ENCODE measurements at regions not wholly inside any gene's neighbourhood (a gene's known extent, or its start where the extent isn't known, plus 50 kb on each side); places are given as distances from the start of the nearest gene placed in this dataset.

DNA sequence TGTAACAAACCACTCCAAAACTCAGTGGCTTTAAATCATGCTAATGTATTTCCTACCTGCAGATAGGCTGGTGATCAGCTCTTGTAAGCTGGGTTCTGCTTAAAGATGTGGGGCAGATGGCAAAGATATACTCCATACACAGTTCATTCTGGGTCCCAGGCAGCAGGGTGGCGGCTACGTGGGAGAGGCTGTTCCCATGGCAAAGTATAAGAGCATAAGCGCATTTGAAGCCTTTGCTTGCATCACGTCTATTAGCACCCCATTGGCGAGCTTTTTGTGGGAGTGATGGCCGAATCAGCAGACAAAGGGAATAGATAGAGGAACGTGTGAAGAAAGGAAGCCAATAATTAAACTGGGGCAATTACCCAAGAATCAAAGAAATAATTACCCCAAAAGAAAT lies 523.1 kb downstream of the SPATA31D1 start:
- Mint-ChIP-seq H3K36me3 (ENCODE audit: low read depth) (peaks cover 9% of the 10 kb centered on the region), H3K9me3 (peaks cover 23% of the 10 kb centered on the region), H3K27me3 (ENCODE audit: low read depth) (no peaks in the 10 kb centered on the region), H3K4me1 (peaks cover 18% of the 10 kb centered on the region), H3K27ac (no peak overlapping the region), H3K4me3 (no peak overlapping the region)
- TF ChIP-seq, protein P1, sequence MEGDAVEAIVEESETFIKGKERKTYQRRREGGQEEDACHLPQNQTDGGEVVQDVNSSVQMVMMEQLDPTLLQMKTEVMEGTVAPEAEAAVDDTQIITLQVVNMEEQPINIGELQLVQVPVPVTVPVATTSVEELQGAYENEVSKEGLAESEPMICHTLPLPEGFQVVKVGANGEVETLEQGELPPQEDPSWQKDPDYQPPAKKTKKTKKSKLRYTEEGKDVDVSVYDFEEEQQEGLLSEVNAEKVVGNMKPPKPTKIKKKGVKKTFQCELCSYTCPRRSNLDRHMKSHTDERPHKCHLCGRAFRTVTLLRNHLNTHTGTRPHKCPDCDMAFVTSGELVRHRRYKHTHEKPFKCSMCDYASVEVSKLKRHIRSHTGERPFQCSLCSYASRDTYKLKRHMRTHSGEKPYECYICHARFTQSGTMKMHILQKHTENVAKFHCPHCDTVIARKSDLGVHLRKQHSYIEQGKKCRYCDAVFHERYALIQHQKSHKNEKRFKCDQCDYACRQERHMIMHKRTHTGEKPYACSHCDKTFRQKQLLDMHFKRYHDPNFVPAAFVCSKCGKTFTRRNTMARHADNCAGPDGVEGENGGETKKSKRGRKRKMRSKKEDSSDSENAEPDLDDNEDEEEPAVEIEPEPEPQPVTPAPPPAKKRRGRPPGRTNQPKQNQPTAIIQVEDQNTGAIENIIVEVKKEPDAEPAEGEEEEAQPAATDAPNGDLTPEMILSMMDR (IDR thresholded peaks at IDR 0.05; ENCODE audit: unreplicated experiment in 3 of 3), result no peak

DNA sequence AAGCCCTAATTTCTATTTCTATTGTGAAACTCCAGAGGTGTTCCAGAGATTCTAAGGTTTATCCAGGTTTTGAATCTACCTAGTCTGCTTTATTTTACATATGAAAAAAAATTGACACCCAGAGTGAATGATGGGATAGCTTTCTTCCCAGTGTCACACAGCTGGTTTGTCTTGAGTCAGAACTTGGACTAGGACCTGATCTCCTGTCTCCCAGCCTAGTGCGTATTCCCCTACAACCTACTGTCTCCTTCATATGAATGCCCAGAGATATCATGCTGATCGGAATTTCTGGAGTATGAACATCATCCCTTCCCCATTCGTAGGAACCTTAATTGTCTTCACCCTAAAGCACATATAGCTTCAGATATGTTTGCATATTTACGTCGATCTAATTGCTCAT lies 524.2 kb downstream of the SPATA31D1 start:
- Mint-ChIP-seq H3K36me3 (ENCODE audit: low read depth) (no peaks in the 10 kb centered on the region), H3K27me3 (ENCODE audit: low read depth) (no peaks in the 10 kb centered on the region), H3K4me1 (peaks cover 22% of the 10 kb centered on the region), H3K27ac (peak overlapping the region; percentile 58 to 78 (median 76)), H3K9me3 (peaks cover 13% of the 10 kb centered on the region), H3K4me3 (no peak overlapping the region)
- TF ChIP-seq, protein P1 (IDR thresholded peaks at IDR 0.05; ENCODE audit: unreplicated experiment in 3 of 3), result no peak

DNA sequence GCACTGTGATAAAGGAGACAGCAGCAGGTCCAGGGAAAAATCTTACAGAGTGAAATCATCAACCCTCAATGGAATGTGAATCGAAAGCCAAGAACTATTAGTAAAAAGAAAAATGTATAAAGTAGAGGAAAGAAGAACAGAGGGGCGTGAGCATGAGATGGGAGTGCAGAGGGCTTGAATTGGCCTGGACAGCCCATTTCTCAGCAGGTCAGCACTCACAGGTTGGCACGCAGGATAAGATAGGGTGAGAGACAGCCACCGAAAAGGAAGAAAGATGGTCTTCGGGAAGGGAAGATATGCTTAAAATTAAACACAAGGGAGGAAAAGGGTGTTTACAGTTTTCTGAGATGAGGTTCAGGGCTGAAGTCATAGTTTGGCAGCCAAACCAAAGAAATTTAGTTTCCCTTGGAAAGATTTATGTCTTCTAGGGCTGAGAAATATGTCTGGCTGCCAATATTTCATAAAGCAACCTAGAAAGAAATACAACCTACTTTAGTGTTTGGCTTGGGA lies 524.7 kb downstream of the SPATA31D1 start:
- Mint-ChIP-seq H3K27ac (peak overlapping the region; percentile 58 to 78 (median 76)), H3K36me3 (ENCODE audit: low read depth) (no peaks in the 10 kb centered on the region), H3K4me3 (peak overlapping the region in 2 of 3 experiments; percentile 15 to 40), H3K4me1 (peaks cover 27% of the 10 kb centered on the region), H3K9me3 (peaks cover 10% of the 10 kb centered on the region), H3K27me3 (ENCODE audit: low read depth) (no peaks in the 10 kb centered on the region)
- TF ChIP-seq, protein P1 (IDR thresholded peaks at IDR 0.05; ENCODE audit: unreplicated experiment in 3 of 3), result no peak

DNA sequence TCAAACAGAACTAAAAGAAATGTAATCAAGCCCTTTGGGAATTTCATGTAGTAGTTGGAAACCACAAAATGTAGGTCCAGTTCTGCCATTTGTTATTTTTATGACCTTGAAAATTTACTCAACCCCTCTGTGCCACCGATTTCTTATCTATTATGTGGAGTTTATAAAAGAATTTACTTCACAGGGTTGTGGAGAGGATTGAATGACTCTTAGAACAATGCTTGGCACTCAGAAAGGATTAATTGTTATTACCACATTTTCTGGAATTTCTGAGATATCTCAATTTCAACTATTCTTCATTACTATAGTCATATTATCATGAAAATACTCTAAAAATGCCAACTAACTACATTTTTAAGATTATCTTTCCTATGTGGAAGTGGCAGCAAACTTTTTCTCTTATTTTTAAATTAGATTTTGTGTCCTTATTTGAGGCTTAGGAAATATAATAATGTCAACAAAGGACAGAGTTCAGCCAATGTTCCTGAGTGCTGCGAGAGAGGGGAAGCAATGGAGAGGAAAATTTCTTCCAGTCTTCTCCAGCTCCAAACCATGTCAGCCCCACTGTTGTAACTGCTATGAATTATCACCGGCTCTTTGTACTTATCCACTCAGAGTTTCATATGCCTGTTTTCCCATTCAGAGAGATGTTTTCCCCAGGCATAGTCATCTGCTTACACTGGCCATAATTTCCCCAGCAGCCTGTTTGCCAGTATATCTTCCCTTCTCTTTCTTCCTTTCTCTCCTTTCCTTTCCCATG lies 525.6 kb downstream of the SPATA31D1 start:
- H3K36me3 Mint-ChIP-seq (ENCODE audit: low read depth), result no peaks in the 10 kb centered on the region
- no peaks in the 10 kb centered on the region for H3K27me3 Mint-ChIP-seq (ENCODE audit: low read depth)
- H3K4me1 Mint-ChIP-seq, result peaks cover 31% of the 10 kb centered on the region

DNA sequence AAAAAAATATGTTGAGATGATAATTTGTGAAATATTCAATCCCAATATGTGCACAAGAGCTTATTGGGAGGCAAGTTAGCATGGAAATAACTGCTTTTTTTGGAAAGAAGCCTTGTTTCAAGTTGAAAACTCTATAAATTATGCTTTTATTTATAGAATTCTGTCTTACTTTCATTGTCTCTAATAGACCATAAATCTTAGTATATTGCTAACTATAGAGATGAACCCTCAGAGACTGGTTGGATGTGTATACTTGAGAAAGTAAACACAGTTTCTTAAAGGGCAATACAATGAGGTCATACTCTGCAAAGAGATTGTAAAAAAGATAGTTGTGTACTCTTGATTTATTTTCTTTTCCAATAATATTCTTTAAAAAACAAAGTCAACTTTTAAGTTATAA lies 530.3 kb downstream of the SPATA31D1 start:
- Mint-ChIP-seq H3K36me3 (ENCODE audit: low read depth) (no peaks in the 10 kb centered on the region), H3K4me1 (peaks cover 36% of the 10 kb centered on the region), H3K27ac (peak overlapping the region in 2 of 3 experiments; percentile 43 to 93), H3K9me3 (no peaks in the 10 kb centered on the region), H3K4me3 (no peak overlapping the region), H3K27me3 (ENCODE audit: low read depth) (no peaks in the 10 kb centered on the region)
- TF ChIP-seq, protein P1 (IDR thresholded peaks at IDR 0.05; ENCODE audit: unreplicated experiment in 3 of 3), result no peak

More for the DNA sequence above, 525.6 kb downstream of the SPATA31D1 start:
- Mint-ChIP-seq H3K27ac (no peak overlapping the region), H3K9me3 (peaks cover 1% of the 10 kb centered on the region), H3K4me3 (no peak overlapping the region)
- TF ChIP-seq, protein P1 (IDR thresholded peaks at IDR 0.05; ENCODE audit: unreplicated experiment in 3 of 3), result no peak

DNA sequence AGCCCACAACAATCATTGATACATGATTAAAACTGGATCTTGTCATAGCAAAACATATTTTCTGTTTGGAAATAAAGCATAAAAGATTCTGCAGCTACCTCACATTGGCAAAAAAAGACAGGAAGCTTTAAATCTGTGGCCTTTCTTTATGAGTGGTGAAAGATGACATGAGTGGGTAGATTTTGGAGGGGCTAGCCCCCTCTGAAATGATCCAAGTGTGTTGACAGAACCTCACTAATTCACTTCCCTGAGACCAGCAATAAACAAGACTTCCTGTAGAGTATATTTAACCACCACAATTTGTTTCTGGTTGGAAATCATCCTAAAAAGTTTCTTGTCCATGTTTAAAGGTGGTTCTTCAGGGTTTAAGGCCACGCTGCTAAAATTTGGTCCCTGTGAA lies 530.8 kb downstream of the SPATA31D1 start:
- H3K9me3 Mint-ChIP-seq, result peaks cover 2% of the 10 kb centered on the region
- H3K36me3 Mint-ChIP-seq (ENCODE audit: low read depth), result no peaks in the 10 kb centered on the region
- TF ChIP-seq, protein P1 (IDR thresholded peaks at IDR 0.05; ENCODE audit: unreplicated experiment in 3 of 3), result no peak

More for the DNA sequence above, 530.8 kb downstream of the SPATA31D1 start:
- no peaks in the 10 kb centered on the region for H3K27me3 Mint-ChIP-seq (ENCODE audit: low read depth)
- peaks cover 36% of the 10 kb centered on the region for H3K4me1 Mint-ChIP-seq
- no peak overlapping the region for H3K4me3 Mint-ChIP-seq
- peak overlapping the region; percentile 85 to 93 (median 85) for H3K27ac Mint-ChIP-seq

Measured in nephron (organoid).